HepG2 (cell line): ENCODE measurements at regions not wholly inside any gene's neighbourhood (a gene's known extent, or its start where the extent isn't known, plus 50 kb on each side); places are given as distances from the start of the nearest gene placed in this dataset.

Experiments
- ATAC-seq: fragments of 200-7000 bp; cut with Tn5 transposase; 3 replicates; pipeline ENCODE4 v1.9.1; 2020; ENCODE audit warnings: mild to moderate bottlenecking, moderate library complexity
- BruUV-seq: library from RNA; stranded (reverse); fragments of 400-500 nt; replicated peaks from 2 replicates; lab custom pipeline; 2021; lab: Mats Ljungman, UMichigan
- CTCF ChIA-PET: fragments of 300-600 bp; formaldehyde crosslinking; extraction: SDS; loops from one replicate; lab custom pipeline; 2021; ENCODE audit warnings: low total read pairs, inconsistent platforms, low intra/inter-chr PET ratio; lab: Yijun Ruan, JAX
- POLR2A ChIA-PET: fragments of 350-600 bp; sonication (Branson Sonifier 250); formaldehyde crosslinking; loops from one replicate; lab custom pipeline; 2020; ENCODE audit warnings: antibody characterized with exemption, inconsistent platforms; lab: Yijun Ruan, JAX
- DNase-seq: peaks from one replicate; pipeline ENCODE4 v3.0.0-alpha.2; 2015; ENCODE audit warnings: low spot score
- FAIRE-seq: peaks from 3 replicates; lab custom pipeline; 2011; peaks lifted over from hg19 to GRCh38; lab: Jason Lieb, UNC
- H2AFZ ChIP-seq: one replicate; pipeline ENCODE4 v1.6.1; 2011; ENCODE audit warnings: low read length, inconsistent platforms
- H3K27ac ChIP-seq: fragments of 300-600 bp; 3 replicates; pipeline ENCODE4 v1.8.0; 2011; ENCODE audit warnings: mixed run types, mild to moderate bottlenecking, mixed read lengths, low read length, inconsistent platforms; ENCODE audit not compliant: insufficient read depth; ENCODE audit errors: extremely low read length
- H3K27me3 ChIP-seq, 2 experiments: fragments of 200-600 bp in 1 of 2; 2 replicates in 1 of 2; 3 replicates in 1 of 2; pipeline versions ENCODE4 v1.6.0 to v1.8.0; 2011; ENCODE audit warnings: low read length in 2 of 2, mild to moderate bottlenecking in 2 of 2, moderate library complexity in 2 of 2, inconsistent platforms in 1 of 2; ENCODE audit not compliant: insufficient read depth in 2 of 2, control insufficient read depth in 1 of 2
- H3K36me3 ChIP-seq, 2 experiments: fragments of 200-600 bp in 1 of 2; replicated peaks in 1 of 2; 2 replicates in 1 of 2; 3 replicates in 1 of 2; pipeline versions ENCODE4 v1.5.1 to v1.8.0; 2011; ENCODE audit warnings: low read length in 2 of 2, inconsistent platforms in 1 of 2; ENCODE audit not compliant: insufficient read depth in 2 of 2, control insufficient read depth in 1 of 2
- H3K4me1 ChIP-seq: 2 replicates; pipeline ENCODE4 v1.5.1; 2012; ENCODE audit warnings: low read length, inconsistent platforms; ENCODE audit not compliant: insufficient read depth
- H3K4me2 ChIP-seq: 2 replicates; pipeline ENCODE4 v1.6.0; 2011; ENCODE audit warnings: low read depth, low read length, inconsistent platforms
- H3K4me3 ChIP-seq, 3 experiments: fragments of 200-600 bp in 1 of 3; sonication (generic), shearing (Covaris generic) in 1 of 3; replicated peaks in 1 of 3; 2 replicates each; pipeline ENCODE4 v1.5.1; 2011 to 2016; ENCODE audit warnings: low read length in 3 of 3, inconsistent platforms in 2 of 3, low read depth in 2 of 3, mild to moderate bottlenecking in 2 of 3, control low read depth in 1 of 3, mixed read lengths in 1 of 3; ENCODE audit not compliant: insufficient read depth in 1 of 3
- H3K79me2 ChIP-seq: one replicate; pipeline ENCODE4 v1.6.1; 2011; ENCODE audit warnings: low read length, inconsistent platforms; ENCODE audit not compliant: insufficient read depth
- H3K9ac ChIP-seq: 2 replicates; pipeline ENCODE4 v1.6.0; 2011; ENCODE audit warnings: mild to moderate bottlenecking, low read depth, low read length, inconsistent platforms; ENCODE audit not compliant: insufficient read depth
- H3K9me3 ChIP-seq: 2 replicates; pipeline ENCODE4 v1.5.1; 2012; ENCODE audit warnings: mild to moderate bottlenecking, low read length
- H4K20me1 ChIP-seq: 2 replicates; pipeline ENCODE4 v1.6.0; 2011; ENCODE audit warnings: inconsistent platforms, mild to moderate bottlenecking, low read length, moderate library complexity; ENCODE audit not compliant: insufficient read depth
- CENPT ChIP-seq: sonication (generic); formaldehyde crosslinking; IDR thresholded peaks from 2 replicates; pipeline ENCODE4 v1.8.0; 2022; ENCODE audit warnings: low read depth, mild to moderate bottlenecking, moderate library complexity, missing genetic modification reagents
- SIX4 ChIP-seq: sonication (generic); formaldehyde crosslinking; IDR thresholded peaks from 2 replicates; pipeline ENCODE4 v1.4.0; 2020; ENCODE audit warnings: missing genetic modification reagents
- WGBS: methylation state at CpG from one replicate; pipeline ENCODE4 v1.1.6; 2017; ENCODE audit warnings: low lambda C conversion rate; 5-methylcytosine and 5-hydroxymethylcytosine counted together
- in situ Hi-C: cut with HindIII; loops from 2 replicates; pipeline ENCODE4 v1.10.0; 2017; ENCODE audit warnings: low pct_unique_long_range_greater_than_20kb; ENCODE audit not compliant: extremely low pct_ligation_motif_present
- intact Hi-C: fragments of 100-400 bp; cut with micrococcal nuclease; formaldehyde crosslinking; loops from one replicate; pipeline ENCODE4 v1.10.0; 2022; ENCODE audit not compliant: unreplicated experiment
- TF ChIP-seq, protein P1 (sequence below): sonication (generic); formaldehyde crosslinking; IDR thresholded peaks from 2 replicates; pipeline ENCODE4 v1.5.1; 2020; ENCODE audit warnings: mild to moderate bottlenecking, missing genetic modification reagents, moderate library complexity

DNA sequence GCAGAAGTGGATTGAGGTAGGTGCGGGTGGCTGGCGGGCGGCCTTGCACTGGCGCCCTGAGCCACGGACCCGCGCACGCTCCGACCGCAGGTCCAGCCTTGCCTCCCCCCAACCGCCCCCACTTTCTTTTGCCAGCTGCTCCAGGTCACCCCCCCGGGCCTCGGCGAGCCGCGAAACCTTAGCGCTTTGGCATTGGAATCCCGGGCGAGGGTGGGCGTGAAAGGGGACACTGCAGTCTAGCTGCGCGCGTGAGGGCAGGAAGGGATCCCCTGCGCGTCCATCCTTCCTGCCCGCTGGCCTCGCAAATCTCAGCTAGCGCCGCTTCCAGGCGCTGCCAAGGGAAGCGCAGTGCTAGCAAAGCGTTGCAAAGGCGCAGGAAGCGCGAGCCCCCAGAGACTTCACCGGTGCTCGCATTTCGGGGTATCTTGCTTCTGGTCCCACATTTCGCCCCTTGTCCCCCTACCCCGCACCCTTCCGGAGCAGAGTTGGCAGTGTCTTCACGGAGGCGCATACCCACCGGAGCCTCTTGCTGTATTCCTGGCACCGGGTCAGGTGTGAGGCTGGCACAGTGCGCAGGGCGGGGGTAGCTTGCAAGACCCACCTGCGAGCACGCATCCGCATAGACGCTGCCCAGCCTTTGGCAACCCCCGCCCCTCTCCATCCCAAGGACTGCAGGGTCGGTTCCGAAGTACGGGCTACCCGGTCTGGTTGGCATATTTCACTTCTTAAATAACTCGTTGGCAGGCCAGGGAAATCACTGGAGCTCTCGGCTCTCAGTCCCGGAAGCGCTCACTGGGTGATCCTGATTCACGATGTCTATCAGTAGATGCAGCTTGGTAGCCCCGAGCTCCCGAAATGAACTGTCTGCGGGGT is 104.4 kb downstream of the UCHL1 start:
- Histone ChIP-seq H3K4me3 (peak overlapping the region in 2 of 3 experiments; percentile 50 to 68; a peak in 3 of 6 replicates), H3K79me2 (no peaks in the 10 kb centered on the region), H4K20me1 (no peaks in the 10 kb centered on the region)
- CTCF ChIA-PET = no interaction called here
- intact Hi-C loops = no loop called here
- no peak for TF ChIP-seq SIX4 (CRISPR knock-in tag)
- TF ChIP-seq, protein P1, sequence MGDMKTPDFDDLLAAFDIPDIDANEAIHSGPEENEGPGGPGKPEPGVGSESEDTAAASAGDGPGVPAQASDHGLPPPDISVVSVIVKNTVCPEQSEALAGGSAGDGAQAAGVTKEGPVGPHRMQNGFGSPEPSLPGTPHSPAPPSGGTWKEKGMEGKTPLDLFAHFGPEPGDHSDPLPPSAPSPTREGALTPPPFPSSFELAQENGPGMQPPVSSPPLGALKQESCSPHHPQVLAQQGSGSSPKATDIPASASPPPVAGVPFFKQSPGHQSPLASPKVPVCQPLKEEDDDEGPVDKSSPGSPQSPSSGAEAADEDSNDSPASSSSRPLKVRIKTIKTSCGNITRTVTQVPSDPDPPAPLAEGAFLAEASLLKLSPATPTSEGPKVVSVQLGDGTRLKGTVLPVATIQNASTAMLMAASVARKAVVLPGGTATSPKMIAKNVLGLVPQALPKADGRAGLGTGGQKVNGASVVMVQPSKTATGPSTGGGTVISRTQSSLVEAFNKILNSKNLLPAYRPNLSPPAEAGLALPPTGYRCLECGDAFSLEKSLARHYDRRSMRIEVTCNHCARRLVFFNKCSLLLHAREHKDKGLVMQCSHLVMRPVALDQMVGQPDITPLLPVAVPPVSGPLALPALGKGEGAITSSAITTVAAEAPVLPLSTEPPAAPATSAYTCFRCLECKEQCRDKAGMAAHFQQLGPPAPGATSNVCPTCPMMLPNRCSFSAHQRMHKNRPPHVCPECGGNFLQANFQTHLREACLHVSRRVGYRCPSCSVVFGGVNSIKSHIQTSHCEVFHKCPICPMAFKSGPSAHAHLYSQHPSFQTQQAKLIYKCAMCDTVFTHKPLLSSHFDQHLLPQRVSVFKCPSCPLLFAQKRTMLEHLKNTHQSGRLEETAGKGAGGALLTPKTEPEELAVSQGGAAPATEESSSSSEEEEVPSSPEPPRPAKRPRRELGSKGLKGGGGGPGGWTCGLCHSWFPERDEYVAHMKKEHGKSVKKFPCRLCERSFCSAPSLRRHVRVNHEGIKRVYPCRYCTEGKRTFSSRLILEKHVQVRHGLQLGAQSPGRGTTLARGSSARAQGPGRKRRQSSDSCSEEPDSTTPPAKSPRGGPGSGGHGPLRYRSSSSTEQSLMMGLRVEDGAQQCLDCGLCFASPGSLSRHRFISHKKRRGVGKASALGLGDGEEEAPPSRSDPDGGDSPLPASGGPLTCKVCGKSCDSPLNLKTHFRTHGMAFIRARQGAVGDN = 0 out of 2 replicates have a peak, but pooled peaks have one; percentile 18
- no peak; the same call in 1 of the 2 replicates for TF ChIP-seq CENPT (CRISPR knock-in tag)
- TF ChIP-seq, all 625 proteins: peak for 1
- H3K4me1 ChIP-seq = peaks cover 9% of the 10 kb centered on the region; the same call in 1 of the 2 replicates
- H3K9me3 ChIP-seq = no peaks in the 10 kb centered on the region
- in situ Hi-C loops = no loop called here
- FAIRE-seq (no peak), DNase-seq (no peak), ATAC-seq (no peak)
- BruUV-seq = no TSS peak
- H3K36me3 ChIP-seq = no peaks in the 10 kb centered on the region
- 46% methylated on average over 34 of the region's 64 CpGs for WGBS
- peaks cover 5 to 49% of the 10 kb centered on the region in 2 experiments for H3K27me3 ChIP-seq
- H3K27ac ChIP-seq = no peak overlapping the region
- POLR2A ChIA-PET = no interaction called here
- peak overlapping the region; percentile 49 for H3K4me2 ChIP-seq
- H2AFZ ChIP-seq = no peak overlapping the region
- no peak overlapping the region for H3K9ac ChIP-seq
